ENCODE measurements at regions not wholly inside any gene's neighbourhood (a gene's known extent, or its start where the extent isn't known, plus 50 kb on each side); places are given as distances from the start of the nearest gene placed in this dataset.

DNA sequence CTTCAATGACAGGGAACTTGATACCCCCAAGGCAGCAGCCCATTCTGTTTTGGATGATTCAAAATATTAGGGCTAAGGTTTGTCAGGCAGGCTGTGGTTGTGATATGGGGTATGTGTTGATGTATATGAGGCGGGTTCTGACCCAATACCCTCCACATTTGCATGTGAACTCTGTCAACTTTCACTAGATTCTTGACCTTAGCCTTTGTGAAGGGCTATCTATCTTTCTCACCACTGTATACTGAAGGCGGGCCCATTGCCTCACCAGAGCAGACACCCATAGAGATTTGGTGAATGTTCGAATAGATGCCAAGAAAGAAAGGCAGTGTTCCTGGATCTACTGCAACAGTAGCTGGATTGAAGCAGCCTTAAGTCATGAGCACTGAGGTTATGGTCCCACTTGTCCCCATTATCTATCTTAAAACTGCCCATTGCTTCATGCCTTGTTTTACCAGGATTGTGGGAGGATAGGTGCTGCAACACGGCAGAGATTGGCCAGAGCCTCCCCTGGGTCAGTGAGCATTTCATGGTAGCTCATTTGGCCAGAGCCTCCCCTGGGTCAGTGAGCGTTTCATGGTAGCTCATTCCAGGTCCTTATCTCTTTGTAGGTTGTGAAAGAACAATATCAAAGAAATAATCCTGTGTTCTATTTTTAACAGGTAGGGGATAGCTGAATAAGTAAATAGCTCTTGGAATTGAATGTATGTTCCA is 399.6 kb downstream of the TMEM135 start:
- intact Hi-C loops (cut with DNase I) = no loop called here
- Histone ChIP-seq H3K27ac (ENCODE audit: low read depth in 2 of 2, low read length in 2 of 2) (no peak overlapping the region), H3K4me1 (ENCODE audit: control insufficient read depth in 2 of 3, insufficient read depth in 2 of 3, low read depth in 1 of 3, low read length in 3 of 3) (no peaks in the 10 kb centered on the region), H3K9me3 (ENCODE audit: control insufficient read depth in 2 of 3, insufficient read depth in 1 of 3, low read length in 3 of 3) (no peaks in the 10 kb centered on the region), H3K9ac (ENCODE audit: low read length in 3 of 3) (no peak overlapping the region), H3K27me3 (ENCODE audit: control insufficient read depth, insufficient read depth, low read length) (no peaks in the 10 kb centered on the region), H3K36me3 (ENCODE audit: control insufficient read depth in 2 of 3, insufficient read depth in 3 of 3, low read length in 3 of 3) (no peaks in the 10 kb centered on the region), H3K4me3 (ENCODE audit: low read length in 3 of 3) (no peak overlapping the region)
- FAIRE-seq = no peak
- DNase-seq = no peak
- TF ChIP-seq, protein P1, sequence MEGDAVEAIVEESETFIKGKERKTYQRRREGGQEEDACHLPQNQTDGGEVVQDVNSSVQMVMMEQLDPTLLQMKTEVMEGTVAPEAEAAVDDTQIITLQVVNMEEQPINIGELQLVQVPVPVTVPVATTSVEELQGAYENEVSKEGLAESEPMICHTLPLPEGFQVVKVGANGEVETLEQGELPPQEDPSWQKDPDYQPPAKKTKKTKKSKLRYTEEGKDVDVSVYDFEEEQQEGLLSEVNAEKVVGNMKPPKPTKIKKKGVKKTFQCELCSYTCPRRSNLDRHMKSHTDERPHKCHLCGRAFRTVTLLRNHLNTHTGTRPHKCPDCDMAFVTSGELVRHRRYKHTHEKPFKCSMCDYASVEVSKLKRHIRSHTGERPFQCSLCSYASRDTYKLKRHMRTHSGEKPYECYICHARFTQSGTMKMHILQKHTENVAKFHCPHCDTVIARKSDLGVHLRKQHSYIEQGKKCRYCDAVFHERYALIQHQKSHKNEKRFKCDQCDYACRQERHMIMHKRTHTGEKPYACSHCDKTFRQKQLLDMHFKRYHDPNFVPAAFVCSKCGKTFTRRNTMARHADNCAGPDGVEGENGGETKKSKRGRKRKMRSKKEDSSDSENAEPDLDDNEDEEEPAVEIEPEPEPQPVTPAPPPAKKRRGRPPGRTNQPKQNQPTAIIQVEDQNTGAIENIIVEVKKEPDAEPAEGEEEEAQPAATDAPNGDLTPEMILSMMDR (IDR thresholded peaks at IDR 0.05; ENCODE audit: borderline replicate concordance, extremely low read depth, insufficient read depth) = no peak

DNA sequence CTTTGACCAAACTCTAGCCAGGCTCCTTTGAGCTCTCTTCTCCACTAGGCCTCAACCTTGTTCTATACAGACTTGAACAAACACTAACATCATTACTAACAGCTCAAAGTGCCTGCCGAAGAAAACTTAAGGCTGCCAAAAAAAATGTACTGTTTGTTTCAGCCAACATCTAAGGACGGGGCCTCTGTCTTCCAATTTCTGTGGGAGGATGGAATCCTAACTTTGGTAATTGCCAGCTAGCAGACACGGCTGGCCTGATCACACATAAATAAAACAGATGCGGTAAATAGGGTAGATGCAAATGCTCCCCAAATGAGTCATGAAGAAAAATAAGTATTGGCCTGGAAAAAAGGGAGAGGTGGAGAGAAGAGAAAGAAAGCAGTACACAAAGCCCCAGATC is 394.3 kb downstream of the TMEM135 start:
- H3K9me3 ChIP-seq (ENCODE audit: control insufficient read depth in 2 of 3, insufficient read depth in 1 of 3, low read length in 3 of 3) = no peaks in the 10 kb centered on the region
- H3K27me3 ChIP-seq (ENCODE audit: control insufficient read depth, insufficient read depth, low read length) = no peaks in the 10 kb centered on the region
- no peak overlapping the region for H3K4me3 ChIP-seq (ENCODE audit: low read length in 3 of 3)
- no peaks in the 10 kb centered on the region for H3K4me1 ChIP-seq (ENCODE audit: control insufficient read depth in 2 of 3, insufficient read depth in 2 of 3, low read depth in 1 of 3, low read length in 3 of 3)
- FAIRE-seq = no peak
- no peak overlapping the region for H3K27ac ChIP-seq (ENCODE audit: low read depth in 2 of 2, low read length in 2 of 2)
- no peak for DNase-seq
- no peaks in the 10 kb centered on the region for H3K36me3 ChIP-seq (ENCODE audit: control insufficient read depth in 2 of 3, insufficient read depth in 3 of 3, low read length in 3 of 3)
- TF ChIP-seq, protein P1 (IDR thresholded peaks at IDR 0.05; ENCODE audit: borderline replicate concordance, extremely low read depth, insufficient read depth) = no peak
- intact Hi-C loops (cut with DNase I) = no loop called here
- no peak overlapping the region for H3K9ac ChIP-seq (ENCODE audit: low read length in 3 of 3)

DNA sequence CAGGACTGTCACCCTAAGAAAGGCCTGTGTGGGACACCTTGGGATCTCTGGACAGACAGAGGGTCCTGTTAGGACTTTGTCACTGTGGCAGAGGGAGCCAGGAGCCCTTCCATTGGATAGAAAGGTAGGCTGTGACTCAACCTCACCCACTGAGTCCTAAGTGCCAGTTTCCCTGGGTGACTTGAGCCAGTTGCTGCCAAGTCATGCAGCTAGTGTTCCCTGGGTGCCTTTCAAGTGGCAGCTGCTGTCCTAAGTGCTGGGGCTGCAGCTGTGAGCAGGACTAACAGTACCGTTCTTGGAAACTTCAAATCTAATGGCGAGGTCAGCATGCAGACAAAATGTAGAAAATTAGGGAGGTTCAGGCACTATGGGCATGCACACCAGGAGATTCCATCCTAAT is 393.7 kb downstream of the TMEM135 start:
- DNase-seq = no peak
- FAIRE-seq = no peak
- no peaks in the 10 kb centered on the region for H3K4me1 ChIP-seq (ENCODE audit: control insufficient read depth in 2 of 3, insufficient read depth in 2 of 3, low read depth in 1 of 3, low read length in 3 of 3)
- intact Hi-C loops (cut with DNase I) = no loop called here
- no peak overlapping the region for H3K27ac ChIP-seq (ENCODE audit: low read depth in 2 of 2, low read length in 2 of 2)
- TF ChIP-seq, protein P1 (IDR thresholded peaks at IDR 0.05; ENCODE audit: borderline replicate concordance, extremely low read depth, insufficient read depth) = no peak
- no peaks in the 10 kb centered on the region for H3K36me3 ChIP-seq (ENCODE audit: control insufficient read depth in 2 of 3, insufficient read depth in 3 of 3, low read length in 3 of 3)
- H3K9me3 ChIP-seq (ENCODE audit: control insufficient read depth in 2 of 3, insufficient read depth in 1 of 3, low read length in 3 of 3) = no peaks in the 10 kb centered on the region
- H3K4me3 ChIP-seq (ENCODE audit: low read length in 3 of 3) = no peak overlapping the region
- no peaks in the 10 kb centered on the region for H3K27me3 ChIP-seq (ENCODE audit: control insufficient read depth, insufficient read depth, low read length)
- no peak overlapping the region for H3K9ac ChIP-seq (ENCODE audit: low read length in 3 of 3)

DNA sequence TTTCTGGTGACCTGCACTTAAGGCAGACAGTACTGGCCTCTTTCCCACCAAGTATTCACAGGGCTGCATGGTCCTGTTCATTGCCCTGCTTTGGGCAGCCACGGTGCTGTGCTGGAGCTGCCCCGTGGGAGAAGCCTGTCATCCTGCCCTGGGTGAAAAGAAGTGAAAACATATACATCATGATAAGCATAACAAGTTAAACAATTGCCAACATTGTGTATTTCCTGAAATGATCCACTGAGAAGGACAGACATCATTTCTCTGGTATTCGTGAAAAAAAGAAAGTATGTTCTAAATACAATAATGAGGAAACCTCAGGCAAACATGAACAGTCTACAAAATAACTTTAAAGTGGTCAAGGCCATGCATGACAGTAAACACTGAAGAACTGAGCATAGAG is 393.1 kb downstream of the TMEM135 start:
- no peak overlapping the region for H3K27ac ChIP-seq (ENCODE audit: low read depth in 2 of 2, low read length in 2 of 2)
- H3K9me3 ChIP-seq (ENCODE audit: control insufficient read depth in 2 of 3, insufficient read depth in 1 of 3, low read length in 3 of 3) = no peaks in the 10 kb centered on the region
- FAIRE-seq = no peak
- DNase-seq = no peak
- TF ChIP-seq, protein P1 (IDR thresholded peaks at IDR 0.05; ENCODE audit: borderline replicate concordance, extremely low read depth, insufficient read depth) = no peak
- H3K27me3 ChIP-seq (ENCODE audit: control insufficient read depth, insufficient read depth, low read length) = no peaks in the 10 kb centered on the region
- no peaks in the 10 kb centered on the region for H3K36me3 ChIP-seq (ENCODE audit: control insufficient read depth in 2 of 3, insufficient read depth in 3 of 3, low read length in 3 of 3)
- H3K4me1 ChIP-seq (ENCODE audit: control insufficient read depth in 2 of 3, insufficient read depth in 2 of 3, low read depth in 1 of 3, low read length in 3 of 3) = no peaks in the 10 kb centered on the region
- no peak overlapping the region for H3K9ac ChIP-seq (ENCODE audit: low read length in 3 of 3)
- intact Hi-C loops (cut with DNase I) = no loop called here
- H3K4me3 ChIP-seq (ENCODE audit: low read length in 3 of 3) = no peak overlapping the region
